Body of pancreas (tissue), 4 donors: ENCODE measurements at regions not wholly inside any gene's neighbourhood (a gene's known extent, or its start where the extent isn't known, plus 50 kb on each side); places are given as distances from the start of the nearest gene placed in this dataset.

Experiments used
- POLR2A ChIP-seq, 3 donors: fragments of 450-650 bp; IDR thresholded peaks; one replicate each; pipeline ENCODE4 v1.6.1; 2016; ENCODE audit warnings: antibody characterized with exemption in 3 of 3, mild to moderate bottlenecking in 2 of 3
- TF ChIP-seq, protein P1 (sequence below), 7 experiments: fragments of 450-650 bp in 4 of 7; fragments of 200-600 bp in 3 of 7; sonication (generic) in 3 of 7; IDR thresholded peaks; one replicate each; pipeline ENCODE4 v1.5.1; 2016 to 2019; ENCODE audit warnings: antibody characterized with exemption in 7 of 7

DNA sequence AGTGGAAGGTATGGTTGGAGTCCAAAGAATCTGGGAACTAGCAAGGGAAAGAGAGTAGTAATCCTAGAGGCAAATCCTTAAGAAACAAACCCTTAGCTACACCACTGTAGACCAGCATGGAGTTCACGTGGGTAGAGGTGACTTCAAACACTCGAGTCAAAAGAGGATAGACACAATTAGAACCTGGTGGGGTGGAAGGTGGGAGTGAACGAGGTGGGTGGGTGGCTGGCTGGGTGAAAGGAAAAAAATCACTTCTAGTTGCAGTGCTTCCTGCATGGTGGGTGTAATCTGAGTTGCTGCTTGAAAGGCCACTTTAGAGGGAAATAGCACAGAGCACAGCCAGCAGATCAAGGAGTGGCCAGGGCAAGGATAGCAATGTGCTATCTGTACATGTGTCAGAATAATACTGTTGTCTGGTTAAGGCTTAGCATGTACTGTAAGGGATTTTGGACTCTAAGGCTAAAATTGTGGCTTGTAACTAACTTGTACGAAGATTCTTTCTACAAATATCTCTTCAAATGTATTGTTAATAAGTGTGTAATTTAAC, 356.2 kb downstream of the GRIA2 start:
- TF ChIP-seq, protein P1, sequence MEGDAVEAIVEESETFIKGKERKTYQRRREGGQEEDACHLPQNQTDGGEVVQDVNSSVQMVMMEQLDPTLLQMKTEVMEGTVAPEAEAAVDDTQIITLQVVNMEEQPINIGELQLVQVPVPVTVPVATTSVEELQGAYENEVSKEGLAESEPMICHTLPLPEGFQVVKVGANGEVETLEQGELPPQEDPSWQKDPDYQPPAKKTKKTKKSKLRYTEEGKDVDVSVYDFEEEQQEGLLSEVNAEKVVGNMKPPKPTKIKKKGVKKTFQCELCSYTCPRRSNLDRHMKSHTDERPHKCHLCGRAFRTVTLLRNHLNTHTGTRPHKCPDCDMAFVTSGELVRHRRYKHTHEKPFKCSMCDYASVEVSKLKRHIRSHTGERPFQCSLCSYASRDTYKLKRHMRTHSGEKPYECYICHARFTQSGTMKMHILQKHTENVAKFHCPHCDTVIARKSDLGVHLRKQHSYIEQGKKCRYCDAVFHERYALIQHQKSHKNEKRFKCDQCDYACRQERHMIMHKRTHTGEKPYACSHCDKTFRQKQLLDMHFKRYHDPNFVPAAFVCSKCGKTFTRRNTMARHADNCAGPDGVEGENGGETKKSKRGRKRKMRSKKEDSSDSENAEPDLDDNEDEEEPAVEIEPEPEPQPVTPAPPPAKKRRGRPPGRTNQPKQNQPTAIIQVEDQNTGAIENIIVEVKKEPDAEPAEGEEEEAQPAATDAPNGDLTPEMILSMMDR (IDR thresholded peaks at IDR 0.05): no peak
- TF ChIP-seq POLR2A (IDR thresholded peaks at IDR 0.05): no peak
